Hematopoietic multipotent progenitor cell treated with erythropoietin and hydrocortisone succinate and interleukin-3 and kit ligand, for 17 days (in vitro differentiated cells): ENCODE measurements at regions not wholly inside any gene's neighbourhood (a gene's known extent, or its start where the extent isn't known, plus 50 kb on each side); places are given as distances from the start of the nearest gene placed in this dataset.
"Not testable (repeated sequence)": the region's sequence is repeated elsewhere in the genome, so short reads cannot be mapped to it uniquely, and the experiment has no call there.

Source experiments
- DNase-seq: peaks from one replicate; pipeline ENCODE4 v3.0.0-alpha.2; 2015; ENCODE audit warnings: low spot score

DNA sequence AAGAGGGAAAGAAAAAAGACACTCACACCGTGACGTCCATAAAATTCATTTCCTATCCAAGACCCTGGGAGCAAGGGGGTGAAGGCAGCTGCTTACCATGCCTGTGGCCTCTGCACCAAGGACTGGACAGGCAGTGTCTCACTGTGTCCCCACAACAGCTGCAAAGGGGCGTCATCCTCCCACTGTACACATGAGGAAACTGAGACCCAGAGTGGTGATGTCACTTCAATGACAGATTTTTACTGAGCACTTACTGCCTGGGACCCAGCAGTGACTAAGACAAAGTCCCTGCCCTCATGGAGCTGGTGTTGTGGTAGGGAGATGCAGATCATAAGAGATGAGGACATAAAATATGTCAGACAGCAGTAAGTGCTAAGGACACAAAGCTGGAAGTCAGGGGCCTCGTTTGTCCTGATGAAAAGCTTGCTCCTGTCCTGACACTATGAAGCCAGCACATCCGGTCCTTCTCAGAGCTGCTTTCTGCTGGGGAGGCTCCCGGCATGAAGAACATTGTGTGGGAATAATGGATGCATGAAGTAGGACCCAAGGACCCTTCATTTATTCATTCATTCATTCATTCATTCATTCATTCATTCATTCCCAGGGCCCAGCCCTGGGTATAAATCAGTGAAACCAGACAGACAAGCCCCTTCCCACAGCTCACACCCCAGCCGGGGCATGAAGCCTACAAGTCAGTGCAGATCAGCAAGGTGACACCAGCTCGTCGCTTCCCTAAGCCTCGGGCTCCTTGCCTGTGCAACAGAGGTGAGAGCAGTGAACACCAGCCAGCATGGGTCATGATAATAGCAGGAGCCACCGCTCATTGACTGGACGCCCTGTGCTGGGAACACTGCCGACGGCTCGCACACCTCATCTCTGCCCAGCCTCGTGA is 473.7 kb downstream of the MATN1 start:
- no peak for DNase-seq

DNA sequence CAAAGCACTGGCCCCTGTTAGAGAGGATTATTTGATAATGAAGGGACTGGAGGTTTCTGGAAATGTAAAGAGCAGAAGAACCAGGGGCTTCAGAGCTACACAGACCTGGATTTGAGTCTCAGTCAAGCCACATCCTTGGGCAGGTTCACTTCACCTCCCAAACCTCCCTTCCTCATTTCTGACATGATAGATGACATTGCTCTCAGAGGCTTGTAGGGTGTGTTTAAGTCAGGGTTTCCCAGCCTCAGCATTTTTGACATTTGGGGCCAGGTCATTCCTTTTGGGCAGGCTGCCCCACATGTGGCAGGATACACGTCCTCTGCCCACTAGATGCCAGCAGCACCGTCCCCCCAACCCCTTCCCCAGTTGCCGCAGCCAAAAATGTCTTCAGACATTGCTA is 474.6 kb downstream of the MATN1 start:
- no peak for DNase-seq

DNA sequence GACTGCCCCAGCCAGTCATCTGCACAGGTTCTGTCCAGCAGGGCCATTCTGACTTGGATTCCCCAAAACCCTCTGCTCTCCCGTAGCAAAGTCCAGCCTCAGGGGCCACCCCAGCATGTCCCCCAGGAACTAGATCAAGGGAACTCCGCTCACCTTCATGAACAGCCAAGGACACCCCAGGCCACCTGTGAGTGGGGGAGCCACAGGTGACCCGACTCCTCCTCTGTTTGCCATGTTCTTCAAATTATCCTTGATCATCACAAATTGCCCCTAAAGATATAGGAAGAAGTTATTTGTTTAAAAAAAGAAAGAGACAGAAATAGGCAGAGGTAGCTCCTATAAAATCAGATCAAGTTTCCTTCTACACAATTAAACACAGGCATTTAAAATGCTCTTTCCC is 475.0 kb downstream of the MATN1 start:
- no peak for DNase-seq

DNA sequence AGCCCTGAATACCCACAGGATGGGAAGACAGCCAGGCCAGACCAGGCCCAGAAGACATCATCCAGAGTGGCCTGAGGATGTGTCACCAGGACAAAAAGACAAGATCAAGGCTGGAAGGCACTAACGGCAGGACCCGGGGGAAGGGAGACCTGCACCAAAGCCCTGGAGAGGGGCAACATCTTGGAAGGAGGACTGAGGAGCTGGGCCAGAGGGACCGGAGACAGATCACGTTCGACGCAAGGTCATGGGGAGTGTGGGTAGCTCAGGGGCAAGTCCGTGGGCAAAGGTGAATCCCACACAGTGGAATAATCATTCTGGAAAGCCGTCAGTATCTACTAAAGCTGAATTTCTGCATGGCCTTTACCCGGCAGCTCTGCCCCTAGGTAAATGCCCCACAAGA is 478.6 kb downstream of the MATN1 start:
- DNase-seq, result no peak

DNA sequence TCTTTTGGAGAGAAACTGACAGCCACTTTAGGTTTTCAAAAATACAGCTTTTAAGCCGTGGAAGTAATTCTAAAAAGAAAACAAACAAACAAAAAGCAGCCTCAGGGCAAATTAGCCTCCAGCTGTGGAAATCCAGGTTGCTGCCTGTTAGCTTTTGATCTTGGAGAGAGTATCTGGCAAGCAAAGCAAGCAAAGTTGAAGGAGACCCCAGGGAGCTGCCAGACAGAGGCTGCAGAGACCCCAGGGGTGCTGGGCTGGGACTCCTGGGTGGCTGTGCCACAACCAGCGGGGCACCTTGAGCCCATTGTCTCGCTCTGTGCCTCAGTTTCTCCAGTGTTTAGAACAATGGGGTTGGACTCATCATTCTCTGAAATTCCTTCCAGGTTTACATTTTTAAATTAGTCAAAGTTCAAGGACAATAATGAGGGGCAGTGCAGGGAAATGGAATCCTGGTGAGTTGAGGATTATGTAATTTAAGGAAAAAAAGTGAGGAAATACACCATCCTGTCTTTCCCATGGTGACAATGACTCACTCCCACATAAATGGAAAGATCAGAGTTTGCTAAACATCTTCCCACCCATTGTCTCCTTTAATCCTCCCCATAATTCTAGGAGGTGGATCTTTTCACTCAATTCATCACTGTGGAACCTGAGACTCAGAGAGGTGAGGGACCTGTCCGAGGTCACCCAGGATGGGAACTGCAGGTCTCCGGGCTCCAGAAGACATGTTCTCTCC is 480.5 kb downstream of the MATN1 start:
- DNase-seq, result no peak

DNA sequence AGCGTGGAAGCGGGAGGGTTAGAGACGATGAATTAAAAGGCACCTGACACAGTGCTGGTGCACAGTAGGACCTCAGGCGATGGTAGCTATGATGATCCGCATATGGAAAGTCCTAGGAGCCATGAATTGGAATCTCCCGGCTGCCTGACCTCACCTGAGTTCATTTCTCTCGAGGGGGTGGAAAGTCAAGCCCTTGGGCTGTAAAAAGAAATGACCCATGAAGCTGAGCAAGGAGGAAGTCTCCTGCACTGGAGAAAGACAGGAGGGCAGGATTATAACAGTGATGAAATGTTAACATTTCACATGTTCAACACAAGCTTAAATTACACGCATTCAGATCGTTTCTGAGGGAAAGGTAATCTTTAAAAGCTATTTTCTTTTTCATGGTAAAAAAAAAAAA is 481.2 kb downstream of the MATN1 start:
- DNase-seq, result no peak

DNA sequence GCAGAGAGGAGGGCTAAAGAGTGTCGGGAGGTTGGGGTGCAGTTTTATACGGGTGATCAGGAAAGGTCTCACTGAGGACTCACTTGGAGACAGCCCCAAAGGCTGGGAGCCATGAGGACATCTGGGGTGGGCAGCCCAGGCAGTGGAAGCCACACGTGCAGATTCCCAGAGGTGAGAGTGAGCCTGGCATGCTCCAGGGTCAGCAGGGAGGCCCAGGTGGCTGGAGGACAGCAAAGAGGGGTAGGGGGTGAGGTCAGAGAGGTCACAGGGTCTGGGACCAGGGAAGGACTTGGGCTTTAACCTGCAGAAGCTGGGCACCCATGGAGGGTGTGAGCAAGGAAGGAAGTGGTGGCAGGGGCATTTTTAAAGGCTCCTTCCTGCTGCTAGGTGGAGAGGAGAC is 481.7 kb downstream of the MATN1 start:
- no peak for DNase-seq

DNA sequence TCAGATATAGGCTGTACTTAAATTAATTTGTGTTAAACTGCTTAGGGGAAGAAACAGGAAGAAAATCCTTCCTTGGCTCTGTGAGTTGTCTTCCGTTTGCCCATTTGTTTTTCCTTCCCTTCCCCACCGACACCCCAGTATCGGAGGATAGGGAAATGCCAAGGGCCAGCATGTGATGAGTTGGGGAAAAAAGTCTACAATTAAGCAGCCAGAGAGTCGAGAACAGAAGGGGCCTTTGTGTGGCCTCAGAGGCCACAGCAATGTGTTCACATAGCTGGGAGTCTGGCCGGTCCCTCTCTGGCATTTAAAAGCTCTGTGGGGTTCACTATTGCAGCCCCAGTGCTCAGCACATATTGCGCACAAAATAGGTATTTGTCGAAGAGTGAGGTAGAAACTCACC is 489.3 kb downstream of the MATN1 start:
- no peak for DNase-seq

DNA sequence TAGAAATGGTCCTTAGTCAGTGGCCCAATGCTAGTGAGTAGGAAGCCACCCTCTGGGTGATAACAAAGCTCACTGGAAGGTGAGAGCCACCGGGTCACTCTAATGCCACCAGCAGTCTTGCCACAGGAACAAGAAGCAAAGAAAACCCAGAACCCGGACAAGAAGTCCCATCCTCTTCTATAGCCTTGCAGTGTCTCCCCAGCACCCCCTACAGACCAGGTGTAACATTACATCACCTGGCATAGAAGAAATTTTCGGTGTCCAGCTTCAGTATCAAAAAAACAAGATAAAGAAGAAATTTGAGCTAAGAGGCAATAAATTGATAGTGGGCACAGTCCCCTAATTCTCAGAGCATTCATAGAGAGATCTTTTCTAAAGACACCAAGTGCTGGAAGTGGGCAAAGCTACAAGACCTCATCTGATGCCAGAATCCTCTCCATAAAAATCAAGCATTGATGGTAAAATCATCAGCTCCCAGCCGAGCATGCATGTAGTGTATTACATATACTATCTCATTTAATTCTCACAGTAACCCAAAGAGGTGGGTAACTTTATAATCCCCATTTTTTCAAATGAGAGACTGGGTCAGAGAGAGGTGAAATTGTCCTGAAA is 491.0 kb downstream of the MATN1 start:
- peak; percentile 15 for DNase-seq

DNA sequence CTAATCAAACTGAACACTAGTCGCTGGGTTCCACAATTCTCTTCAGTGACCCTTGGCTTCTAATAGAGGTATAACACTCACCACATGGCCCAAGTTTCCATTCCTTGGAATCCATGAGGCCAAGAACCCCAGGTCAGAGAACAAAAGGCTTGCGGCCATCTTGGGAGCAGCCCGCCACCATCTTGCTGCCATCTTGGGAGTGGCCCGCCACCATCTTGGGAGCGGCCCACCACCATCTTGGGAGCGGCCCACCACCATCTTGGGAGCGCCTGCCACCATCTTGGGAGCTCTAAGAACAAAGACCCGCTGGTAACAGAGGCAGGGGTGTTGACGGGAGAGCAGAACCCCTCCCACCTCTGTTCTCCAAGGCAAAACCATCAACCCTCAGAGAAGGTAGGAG is 493.4 kb downstream of the MATN1 start:
- DNase-seq, result no peak

DNA sequence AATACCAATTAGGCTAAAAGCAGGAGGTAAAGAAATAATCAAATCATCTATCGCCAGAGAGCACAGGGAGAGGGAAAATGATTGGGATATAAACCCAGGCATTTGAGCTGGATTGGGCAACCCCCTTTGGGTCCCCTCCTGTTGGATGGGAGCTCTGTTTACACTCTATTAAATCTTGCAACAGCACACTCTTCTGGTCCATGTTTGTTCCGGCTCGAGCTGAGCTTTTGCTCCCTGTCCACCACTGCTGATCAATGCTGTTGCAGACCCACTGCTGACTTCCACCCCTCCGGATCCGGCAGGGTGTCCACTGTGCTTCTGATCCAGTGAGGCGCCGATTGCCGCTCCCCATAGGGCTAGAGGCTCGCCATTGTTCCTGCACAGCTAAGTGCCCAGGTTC is 493.8 kb downstream of the MATN1 start:
- DNase-seq, result no peak

DNA sequence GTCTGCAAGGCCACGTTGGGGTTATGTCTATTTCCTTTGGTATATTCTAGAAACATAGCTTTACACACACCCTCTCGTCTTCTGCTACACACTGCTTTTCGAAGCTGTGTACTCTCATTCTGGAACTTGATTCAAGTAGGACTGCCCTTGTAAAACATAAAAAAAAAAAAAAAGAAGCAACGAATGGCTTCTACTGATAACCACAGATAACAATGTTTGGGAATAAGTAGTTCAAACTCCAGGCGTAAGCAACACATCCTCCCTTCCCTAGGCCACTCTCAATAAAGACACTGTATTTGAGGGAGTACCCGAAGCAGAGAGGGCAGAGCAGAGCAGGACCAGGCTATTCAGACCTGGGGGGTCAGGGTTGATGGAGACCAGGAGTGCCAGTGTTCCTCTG is 496.7 kb downstream of the MATN1 start:
- no peak for DNase-seq

DNA sequence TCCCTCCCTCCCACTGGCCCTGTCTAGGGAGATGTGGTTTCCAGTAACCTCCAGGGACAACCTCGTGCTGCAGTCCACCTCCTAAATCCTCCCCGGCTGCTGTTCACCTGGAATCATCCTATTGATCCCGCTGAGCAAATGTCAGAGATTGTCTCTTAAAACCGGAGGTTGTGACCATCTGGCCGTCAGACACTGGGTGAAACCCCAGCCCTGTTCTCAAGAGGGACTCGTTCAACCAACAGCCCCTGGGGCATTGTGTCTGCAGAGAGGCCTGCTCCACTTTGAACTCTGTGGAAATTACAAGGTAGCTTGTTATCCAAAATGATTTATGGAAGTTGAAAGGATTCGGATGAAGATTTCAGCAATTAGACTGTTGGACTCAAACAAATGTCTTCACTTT is 498.0 kb downstream of the MATN1 start:
- DNase-seq, result no peak

DNA sequence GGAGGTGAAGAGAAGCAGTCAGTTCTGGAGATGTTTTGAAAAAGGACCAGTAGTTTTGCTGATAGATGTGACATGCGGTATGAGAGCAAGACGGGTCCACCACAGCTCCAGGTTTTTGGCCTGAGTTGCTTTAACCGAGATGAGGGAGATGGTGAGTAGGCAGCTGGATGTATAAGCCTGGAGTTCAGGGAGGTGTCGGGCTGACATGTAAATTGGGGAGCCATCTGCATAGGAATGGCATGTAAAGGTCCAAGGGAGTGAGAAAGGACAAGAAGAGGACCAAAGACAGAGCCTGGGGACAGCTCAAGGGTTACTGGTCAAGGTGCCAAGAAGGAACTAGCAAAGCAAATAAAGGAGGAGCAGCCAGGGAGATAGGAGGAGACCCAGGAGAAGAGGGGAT is 503.7 kb downstream of the MATN1 start:
- no peak for DNase-seq

DNA sequence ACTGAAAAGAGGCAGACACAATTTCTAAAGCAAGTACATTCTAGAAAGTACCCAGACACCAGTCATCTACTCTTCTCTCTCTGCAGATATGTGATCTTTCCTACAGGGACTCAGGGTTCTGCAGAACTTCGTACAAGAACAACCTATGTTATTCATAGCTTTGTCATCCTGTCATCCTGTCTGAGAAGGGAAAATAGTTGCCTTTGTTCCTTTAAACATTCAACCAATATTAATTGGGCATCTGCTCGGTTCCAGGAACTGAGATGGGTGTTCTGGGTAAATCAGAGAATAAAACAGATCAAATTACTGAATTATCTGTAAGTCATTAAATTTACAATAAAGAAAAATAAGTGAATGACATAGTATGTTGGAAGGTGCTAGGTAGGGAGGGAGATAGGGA is 504.9 kb downstream of the MATN1 start:
- DNase-seq, result no peak

DNA sequence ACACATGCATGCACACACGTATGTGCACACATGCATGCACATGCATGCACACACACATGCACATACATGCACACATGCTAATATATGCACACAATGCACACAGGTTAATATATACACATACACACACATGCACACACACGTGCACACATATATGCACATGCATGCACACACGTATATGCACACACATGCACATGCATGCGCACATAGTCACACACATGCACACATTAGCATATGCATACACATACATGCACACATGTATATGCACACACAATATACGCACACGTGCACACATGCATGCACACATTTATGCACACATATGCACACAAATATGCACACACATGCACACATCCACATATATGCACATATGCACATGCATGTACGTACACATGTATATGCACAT is 506.8 kb downstream of the MATN1 start:
- DNase-seq, result no peak

DNA sequence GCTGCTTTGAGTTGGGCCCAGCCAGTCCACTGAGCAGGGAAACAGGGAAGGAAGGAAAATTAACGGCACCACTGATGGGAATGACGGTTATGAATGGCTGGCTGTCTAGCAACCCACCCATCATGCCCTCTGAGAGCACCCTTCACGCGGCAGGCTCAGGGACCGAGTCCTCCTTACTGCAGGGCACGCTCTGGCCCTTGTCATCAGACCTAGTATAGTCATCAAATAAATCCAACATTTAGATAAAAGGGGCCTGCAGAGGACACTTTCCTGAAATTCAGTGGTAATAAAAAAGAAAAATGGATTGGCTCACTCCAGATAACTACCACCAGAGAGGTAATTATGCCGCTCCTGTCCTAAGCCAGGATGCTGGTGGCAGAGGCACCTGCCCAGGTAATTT is 509.4 kb downstream of the MATN1 start:
- no peak for DNase-seq

DNA sequence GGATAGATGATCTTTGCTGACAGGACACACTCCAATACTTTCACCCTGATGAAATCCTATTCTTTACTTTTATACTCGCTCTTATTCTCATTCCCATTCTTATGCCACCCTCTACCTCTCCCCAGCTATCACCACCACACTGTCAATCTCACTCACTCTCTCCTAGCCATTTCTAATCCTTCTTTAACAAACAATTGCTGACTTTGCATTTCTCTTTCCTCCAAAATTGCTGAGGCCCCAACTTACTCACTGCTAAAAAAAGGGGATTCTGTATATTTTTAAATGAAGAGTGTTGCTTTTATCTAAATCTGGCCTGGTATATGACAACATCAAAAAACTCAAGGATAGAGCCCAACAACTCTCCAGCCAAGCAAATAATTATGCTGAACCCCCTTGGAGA is 515.4 kb downstream of the MATN1 start:
- not testable (repeated sequence) for DNase-seq

DNA sequence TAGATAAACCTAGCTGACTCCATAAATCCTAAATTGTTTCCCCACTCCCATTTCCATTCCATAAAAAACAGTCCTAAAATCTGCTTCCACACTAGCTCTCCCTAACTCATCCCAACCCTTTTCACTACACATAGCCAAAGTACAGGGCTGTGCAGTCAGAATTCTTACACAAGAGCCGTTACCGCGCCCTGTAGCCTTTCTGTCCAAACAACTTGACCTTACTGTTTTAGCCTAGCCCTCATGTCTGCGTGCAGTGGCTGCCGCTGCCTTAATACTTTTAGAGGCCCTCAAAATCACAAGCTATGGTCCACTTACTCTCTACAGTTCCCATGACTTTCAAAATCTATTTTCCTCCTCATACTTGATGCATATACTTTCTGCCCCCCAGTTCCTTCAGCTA is 516.8 kb downstream of the MATN1 start:
- not testable (repeated sequence) for DNase-seq

DNA sequence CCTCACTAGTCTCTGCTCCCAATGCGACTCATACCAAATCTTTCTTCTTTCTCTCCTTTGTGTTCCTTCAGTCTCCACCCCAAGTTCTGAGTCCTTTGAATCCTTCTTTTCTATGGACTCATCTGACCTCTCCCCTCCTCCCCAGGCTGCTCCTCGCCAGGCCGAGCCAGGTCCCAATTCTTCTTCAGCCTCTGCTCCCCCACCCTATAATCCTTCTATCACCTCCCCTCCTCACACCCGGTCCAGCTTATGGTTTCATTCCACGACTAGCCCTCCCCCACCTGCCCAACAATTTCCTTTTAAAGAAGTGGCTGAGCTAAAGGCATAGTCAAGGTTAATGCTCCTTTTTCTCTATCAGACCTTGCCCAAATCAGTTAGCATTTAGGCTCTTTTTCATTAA is 518.5 kb downstream of the MATN1 start:
- not testable (repeated sequence) for DNase-seq

DNA sequence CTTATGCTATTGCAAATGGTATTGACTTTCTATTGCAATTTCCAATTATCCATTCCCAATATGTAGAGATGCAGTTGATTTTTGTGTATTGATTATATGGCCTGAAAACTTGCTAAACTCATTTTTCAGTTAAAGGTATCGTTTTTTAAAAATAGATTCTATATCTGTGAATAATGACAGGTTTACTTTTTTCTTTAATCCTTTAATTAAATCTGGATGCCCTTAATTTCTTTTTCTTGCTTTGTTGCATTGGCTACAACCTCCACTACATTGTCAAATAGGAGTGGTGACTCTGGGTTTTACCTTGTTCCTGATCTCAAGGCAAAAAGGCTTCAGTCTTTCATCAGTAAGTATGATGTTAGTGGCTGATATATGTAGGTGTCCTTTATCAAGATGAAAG is 522.4 kb downstream of the MATN1 start:
- no peak for DNase-seq

DNA sequence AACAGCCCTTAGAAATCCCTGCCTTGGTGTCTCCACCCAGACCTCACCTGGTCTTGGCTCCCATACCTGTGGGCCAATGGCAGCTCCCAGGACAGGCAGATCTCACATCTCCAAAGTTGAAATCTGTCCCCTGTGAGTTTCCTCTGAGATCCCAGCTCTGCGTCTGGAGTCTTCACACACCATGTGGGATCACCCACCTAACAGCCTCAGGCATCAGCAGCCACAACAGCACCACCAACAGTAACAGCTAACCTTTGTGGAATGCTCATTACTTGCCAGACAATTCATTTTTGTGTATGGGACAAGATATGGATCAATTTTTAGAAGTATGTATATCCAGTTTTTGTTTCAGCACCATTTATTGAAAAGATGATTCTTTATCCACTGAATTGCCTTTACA is 523.2 kb downstream of the MATN1 start:
- DNase-seq, result no peak

DNA sequence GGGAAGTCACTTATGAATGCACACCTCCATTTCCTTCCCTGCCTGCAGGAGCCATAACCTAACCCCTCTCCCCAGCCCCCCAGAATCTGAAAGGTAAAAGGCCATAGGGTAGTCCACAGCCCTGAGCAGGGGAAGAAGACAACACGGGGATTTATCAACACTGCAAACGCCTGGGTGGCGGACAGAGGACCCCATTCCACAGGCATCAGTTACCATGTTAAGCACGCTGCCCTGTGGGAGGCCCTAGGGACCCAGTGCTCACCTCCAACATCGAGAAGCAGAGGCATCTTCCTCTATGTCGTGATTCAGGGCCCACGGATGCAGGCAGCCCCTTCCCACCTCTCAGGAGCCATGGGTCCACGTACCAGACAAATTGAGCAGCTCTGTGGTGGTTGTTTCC is 523.8 kb downstream of the MATN1 start:
- no peak for DNase-seq
